ENCODE measurements at regions not wholly inside any gene's neighbourhood (a gene's known extent, or its start where the extent isn't known, plus 50 kb on each side); places are given as distances from the start of the nearest gene placed in this dataset.
"Not testable (repeated sequence)": the region's sequence is repeated elsewhere in the genome, so short reads cannot be mapped to it uniquely, and the experiment has no call there.

DNA sequence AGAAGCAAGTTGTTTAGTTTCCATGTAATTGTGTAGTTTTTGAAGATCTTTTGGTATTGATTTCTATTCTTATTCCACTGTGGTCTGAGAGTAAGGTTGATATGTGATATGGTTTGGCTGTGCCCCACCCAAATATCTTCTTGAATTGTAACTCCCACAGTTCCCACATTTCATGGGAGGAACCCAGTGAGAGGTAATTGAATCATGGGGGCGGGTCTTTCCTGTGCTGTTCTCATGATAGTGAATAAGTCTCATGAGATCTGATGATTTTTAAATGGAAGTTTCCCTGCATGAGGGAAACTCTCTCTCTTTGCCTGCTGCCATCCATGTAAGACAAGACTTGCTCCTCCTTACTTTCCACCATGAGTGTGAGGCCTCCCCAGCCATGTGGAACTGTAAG, 255.3 kb downstream of the S1PR1 start:
- not testable (repeated sequence) for DNase-seq

GRCh38 chr1:101493920-101494319, 257.1 kb downstream of the S1PR1 start:
- DNase-seq = not testable (repeated sequence)

DNA sequence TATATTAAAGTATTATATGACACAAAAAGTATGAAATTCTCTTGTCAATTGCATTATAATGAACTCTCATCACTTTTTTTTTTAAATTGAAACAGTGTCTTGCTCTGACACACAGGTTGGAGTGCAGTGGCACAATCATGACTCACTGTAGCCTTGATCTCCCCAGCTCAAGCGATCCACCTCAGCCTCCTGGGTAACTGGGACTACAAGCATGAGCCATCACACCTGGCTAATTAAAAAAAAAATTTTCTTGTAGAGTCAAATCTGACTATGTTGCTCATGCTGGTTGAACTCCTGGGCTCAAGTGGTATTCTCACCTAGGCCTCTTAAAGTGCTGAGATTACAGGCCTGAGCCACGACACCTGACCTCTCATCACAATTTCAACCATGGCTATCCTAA, 259.3 kb downstream of the S1PR1 start:
- no peak for DNase-seq

- DNase-seq = no peak
These were observed 261.2 kb downstream of the S1PR1 start for GRCh38 chr1:101497881-101498559.

DNA sequence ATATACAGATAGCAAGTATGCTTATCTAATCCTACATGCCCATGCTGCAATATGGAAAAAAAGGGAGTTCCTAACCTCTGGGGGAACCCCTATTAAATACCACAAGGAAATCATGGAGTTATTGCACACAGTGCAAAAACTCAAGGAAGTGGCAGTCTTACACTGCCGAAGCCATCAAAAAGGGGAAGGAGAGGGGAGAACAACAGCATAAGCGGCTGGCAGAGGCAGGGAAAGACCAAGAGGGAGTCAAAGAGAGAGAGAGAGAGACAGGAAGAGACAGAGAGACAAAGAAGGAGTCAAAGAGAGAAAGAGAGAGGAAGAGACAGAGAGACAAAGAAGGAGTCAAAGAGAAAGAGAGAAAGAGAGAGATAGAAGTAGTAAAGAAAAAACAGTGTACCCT, 267.3 kb downstream of the S1PR1 start:
- not testable (repeated sequence) for DNase-seq

- DNase-seq = not testable (repeated sequence)
These were observed 268.4 kb downstream of the S1PR1 start for GRCh38 chr1:101505240-101505639.

- peak; percentile 40 for DNase-seq
These were observed 269.8 kb downstream of the S1PR1 start for GRCh38 chr1:101506541-101507164.

DNA sequence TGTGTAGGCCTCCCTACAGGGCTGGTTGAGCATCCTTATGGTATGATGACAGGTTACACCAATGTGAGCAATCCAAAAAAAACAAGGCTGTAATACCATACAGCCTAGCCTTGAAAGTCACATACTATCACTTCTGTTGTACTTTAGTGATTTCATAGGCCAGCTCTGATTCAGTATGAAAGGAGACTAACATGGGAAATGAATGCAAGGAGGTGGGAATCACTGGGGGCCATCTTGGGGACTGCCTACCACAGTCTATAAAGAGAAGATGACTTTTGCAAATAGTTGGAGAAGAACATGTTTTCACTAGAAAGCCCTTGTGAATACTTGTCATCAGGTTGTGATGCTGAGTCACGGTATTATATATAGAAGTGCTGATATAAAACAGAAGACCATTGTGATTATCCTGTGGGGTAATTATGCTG, 270.7 kb downstream of the S1PR1 start:
- DNase-seq = no peak

- no peak for DNase-seq
These were observed 272.1 kb downstream of the S1PR1 start for GRCh38 chr1:101508913-101509312.

DNA sequence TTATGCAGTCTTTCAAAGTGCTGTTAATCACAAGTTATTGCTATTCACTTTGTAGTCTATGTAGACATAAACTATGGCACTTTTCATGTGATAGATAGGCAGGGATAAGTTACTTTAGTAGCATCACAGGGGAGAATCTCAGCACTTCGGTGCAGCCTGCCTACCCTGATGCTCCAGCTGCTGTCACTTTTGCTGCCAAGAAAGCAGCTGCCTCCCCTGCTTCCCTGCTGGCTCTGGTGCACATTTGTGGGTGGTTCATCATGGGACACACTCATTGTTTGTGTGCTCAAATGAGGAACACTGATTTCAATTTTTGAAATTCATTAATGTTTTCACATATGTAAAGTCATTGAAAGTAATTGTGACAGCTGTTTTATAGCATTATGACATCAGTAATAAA, 272.6 kb downstream of the S1PR1 start:
- no peak for DNase-seq

DNA sequence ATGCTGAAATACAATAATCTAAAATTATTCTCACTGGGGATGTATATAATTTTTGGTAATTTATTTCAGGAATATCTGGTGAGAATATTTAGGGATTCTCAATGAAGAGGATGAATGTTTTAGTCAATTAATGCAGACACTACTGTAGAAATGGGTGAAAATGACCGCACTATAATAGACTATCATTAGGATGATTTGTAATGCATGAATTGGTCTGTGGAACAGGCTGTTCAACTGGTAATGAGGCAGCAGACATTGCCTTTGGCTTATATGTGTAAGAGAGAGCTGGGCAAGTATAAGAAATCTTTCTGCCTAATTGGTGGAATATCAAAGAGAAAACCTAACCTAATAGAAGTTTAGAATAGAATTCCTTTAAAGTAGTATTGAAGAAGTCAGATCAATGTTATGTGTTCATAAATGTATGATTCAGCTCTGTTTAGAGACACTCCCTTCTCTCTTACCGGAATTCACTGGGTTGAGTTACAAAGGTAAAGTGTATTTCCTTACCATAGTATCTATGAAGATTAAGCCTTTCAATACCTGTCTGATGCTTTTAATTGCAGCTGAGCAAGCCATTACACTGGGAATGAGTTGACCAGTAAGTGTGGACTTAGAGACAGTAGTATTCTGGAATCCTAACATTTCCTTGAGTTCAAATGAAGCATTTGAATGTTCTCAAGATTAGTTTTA, 274.5 kb downstream of the S1PR1 start:
- DNase-seq = no peak

DNA sequence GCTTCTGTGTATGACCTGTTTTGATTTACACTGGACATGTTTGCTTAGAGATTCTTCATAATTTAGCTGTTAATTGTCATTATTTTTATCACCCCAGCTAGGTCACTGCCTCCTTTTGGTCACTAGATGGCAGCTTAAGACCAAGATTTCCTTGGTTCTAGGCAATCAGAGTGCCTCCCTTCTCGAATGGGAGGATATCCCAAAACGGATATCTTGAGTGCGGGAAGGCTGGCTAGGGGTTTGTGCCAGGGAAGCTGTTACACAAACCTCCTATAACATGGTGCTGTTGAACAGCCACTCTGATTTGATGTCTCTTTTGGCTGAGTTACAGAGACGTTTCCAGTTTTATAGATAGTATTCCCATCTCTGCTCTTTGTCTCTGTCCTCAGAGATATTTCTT, 283.5 kb downstream of the S1PR1 start:
- peak; percentile 65 for DNase-seq

GRCh38 chr1:101522486-101522885, 285.7 kb downstream of the S1PR1 start:
- no peak for DNase-seq

DNA sequence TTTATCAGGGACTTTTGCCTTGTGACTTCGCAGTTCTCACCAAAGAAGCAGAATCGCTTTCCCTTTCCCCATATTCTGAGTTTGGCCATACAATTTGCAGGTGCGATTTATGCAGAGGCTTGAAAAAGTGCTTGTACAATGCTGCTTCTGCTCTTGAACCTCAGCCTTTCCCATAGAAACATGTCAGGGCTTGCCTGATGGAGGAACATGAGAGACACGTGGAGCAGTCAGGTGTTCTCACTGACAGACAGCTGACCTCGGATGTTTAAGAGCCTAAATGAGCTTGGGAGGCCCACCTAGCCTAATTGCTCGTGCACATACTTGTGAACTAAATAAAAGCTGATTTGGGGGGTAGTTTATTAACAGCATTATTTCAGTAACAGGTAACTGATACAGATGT, 290.0 kb downstream of the S1PR1 start:
- DNase-seq = peak; percentile 76

DNA sequence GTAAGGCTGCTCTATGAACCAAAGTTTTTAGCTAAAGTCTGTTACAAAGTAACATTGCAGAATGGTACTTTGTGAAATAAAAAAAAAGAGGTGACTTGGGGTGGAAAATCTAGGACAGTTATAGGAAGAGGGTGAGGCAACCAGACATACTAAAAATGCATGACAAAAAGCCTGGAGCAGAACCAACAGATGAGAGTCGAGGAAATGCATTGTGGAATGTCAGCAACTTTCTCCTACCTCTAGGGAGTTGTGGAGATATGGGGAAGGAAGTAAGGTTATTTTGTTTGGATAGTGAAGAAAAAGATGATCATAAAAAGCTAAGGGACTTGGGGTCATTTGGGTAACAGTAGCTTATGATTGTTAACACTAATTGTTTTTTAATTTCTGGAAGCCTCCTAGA, 295.6 kb downstream of the S1PR1 start:
- DNase-seq = no peak

DNA sequence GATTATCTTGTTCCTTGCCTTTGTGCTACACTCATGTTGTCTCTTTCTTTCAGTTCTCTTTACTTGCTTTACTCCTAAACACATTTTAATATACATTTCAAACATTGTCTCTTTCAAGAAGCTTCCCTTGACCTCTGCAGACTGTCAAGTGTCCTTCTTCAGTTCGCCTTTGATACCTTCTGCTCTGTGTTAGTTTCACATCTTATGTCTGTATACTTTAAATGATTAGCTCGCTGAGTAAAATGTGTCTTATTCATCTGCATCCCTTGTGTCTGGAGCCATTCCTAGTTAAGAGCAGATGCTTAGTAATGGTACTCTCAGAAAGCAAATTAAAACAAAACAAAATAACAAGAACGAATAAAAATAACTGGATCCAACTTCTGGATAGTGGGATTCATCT, 303.3 kb downstream of the S1PR1 start:
- DNase-seq = no peak

GRCh38 chr1:101546885-101547284, 310.1 kb downstream of the S1PR1 start:
- no peak for DNase-seq

GRCh38 chr1:101547357-101547756, 310.5 kb downstream of the S1PR1 start:
- no peak for DNase-seq

GRCh38 chr1:101548376-101548775, 311.6 kb downstream of the S1PR1 start:
- no peak for DNase-seq

DNA sequence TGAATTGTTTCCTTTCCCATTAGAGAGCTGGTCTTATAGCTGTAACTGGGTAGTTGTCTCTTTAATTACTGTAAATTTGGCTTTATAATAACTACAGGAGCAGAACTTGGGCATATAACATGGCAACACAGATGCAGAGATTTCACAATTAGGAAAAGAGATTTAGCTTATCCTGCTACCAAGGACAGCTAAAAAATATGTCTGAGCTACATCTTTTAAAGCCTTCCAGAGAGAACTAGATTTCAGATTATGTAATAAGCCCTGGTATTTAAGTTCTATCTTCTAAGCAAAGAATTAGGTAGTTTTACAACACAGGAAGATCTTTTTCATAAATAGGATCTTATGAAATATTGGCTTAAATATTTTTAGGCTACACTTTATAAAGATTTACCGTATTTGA, 313.8 kb downstream of the S1PR1 start:
- DNase-seq = no peak

DNA sequence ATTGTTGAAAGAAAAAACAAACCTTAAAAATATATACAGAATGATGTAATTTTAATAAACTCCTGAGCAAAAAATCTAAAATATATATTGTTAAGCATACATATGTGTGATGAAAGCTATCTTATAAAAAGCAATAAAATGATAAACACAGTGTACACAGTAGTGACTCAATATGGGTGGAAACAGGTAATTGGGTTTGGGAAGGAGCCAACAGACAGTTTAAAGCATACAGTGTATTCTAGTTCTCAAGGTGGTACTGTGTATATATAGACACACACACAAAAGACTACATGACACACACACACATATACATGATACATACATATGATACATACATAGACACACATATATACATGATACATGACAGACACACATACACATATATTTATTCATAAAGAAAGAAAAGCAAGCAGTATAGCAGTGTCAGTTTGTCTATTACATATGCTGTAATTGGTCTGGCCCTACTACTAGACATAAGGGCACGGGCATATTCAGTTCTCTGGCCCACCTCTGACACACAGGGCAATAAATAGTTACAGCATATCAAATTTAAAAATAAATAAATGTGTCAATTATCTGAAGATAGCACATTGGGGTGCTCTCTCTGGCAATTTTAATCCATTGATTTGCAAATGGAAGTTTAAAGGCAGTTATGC, 330.2 kb downstream of the S1PR1 start:
- DNase-seq = no peak

- peak; percentile 50 for DNase-seq
These were observed 330.9 kb downstream of the S1PR1 start for GRCh38 chr1:101567582-101568189.

- DNase-seq = no peak
These were observed 350.9 kb downstream of the S1PR1 start for GRCh38 chr1:101587741-101588140.

Measured in NCI-H345 (cell line).